Stomach (tissue), 4 donors: ENCODE measurements at regions not wholly inside any gene's neighbourhood (a gene's known extent, or its start where the extent isn't known, plus 50 kb on each side); places are given as distances from the start of the nearest gene placed in this dataset.

ENCODE experiments used
- CTCF ChIP-seq, 7 experiments: fragments of 450-650 bp in 4 of 7; fragments of 200-600 bp in 3 of 7; sonication (generic) in 3 of 7; IDR thresholded peaks; one replicate each; pipeline ENCODE4 v1.5.1; 2016 to 2019; ENCODE audit warnings: antibody characterized with exemption in 7 of 7, control low read depth in 2 of 7, mild to moderate bottlenecking in 1 of 7
- EP300 ChIP-seq: sonication (generic); formaldehyde crosslinking; IDR thresholded peaks from one replicate; pipeline ENCODE4 v1.6.1; 2017; ENCODE audit warnings: antibody characterized with exemption
- POLR2A ChIP-seq, 4 donors: fragments of 450-650 bp; IDR thresholded peaks; one replicate each; pipeline ENCODE4 v1.6.1; 2016; ENCODE audit warnings: antibody characterized with exemption in 4 of 4, control low read depth in 2 of 4, mild to moderate bottlenecking in 1 of 4, moderate library complexity in 1 of 4

DNA sequence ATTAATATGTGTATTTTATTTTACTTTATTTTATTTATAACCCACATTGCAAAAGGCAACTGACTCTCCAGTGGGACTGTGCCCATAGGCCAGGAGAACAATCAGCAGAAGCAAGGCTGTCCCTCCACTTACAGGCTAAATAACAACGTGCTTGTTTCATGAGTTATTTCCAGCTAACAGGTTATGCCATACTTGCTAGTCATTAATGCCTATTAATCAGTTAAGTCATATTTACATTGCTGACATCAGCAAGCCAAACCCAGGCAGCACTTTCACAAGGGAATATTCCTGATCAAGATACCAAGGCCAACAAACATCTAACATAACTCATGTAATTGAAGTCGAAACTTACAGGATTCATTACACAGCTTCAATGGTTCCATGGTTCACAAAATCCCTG is 92.1 kb downstream of the EN1 start:
- TF ChIP-seq CTCF (IDR thresholded peaks at IDR 0.05), result no peak
- no peak for TF ChIP-seq POLR2A (IDR thresholded peaks at IDR 0.05)
- TF ChIP-seq EP300, result no peak
